PC-9 (cell line): ENCODE measurements at regions not wholly inside any gene's neighbourhood (a gene's known extent, or its start where the extent isn't known, plus 50 kb on each side); places are given as distances from the start of the nearest gene placed in this dataset.

Experiments used
- EZH2 ChIP-seq: fragments of 200-600 bp; sonication (generic); IDR thresholded peaks from 2 replicates; pipeline ENCODE4 v1.8.0; 2017; ENCODE audit warnings: antibody characterized with exemption, low read depth
- TF ChIP-seq, protein P1 (sequence below): fragments of 200-600 bp; sonication (generic); conservative IDR thresholded peaks from 2 replicates; pipeline ENCODE4 v1.6.1; 2017; ENCODE audit warnings: mixed run types, antibody characterized with exemption, mild to moderate bottlenecking, moderate library complexity

DNA sequence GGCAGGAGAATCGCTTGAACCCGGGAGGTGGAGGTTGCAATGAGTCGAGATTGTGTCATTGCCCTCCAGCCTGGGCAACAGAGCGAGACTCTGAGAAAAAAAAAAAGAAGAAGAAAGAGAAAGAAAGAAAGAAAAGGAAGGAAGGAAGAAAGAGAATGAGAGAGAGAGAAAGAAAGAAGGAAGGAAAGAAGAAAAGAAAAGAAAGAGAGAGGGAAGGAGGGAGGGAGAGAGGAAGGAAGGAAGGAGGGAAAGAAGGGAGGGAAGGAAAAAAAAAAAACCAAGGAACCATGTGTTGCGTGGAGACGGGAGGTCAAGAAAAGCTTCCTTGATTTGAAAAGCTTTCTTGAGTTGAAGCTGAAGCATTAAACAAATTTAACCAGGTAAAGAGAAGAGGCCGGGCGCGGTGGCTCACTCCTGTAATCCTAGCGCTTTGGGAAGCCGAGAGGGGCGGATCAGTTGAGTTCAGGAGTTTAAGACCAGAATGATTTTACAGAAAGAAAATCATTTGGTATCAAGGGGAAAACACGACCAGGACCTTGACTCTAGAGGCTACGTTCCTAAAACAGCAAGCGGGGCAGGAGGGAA, 90.5 kb upstream of the PRSS16 start:
- TF ChIP-seq EZH2: no peak
- TF ChIP-seq, protein P1, sequence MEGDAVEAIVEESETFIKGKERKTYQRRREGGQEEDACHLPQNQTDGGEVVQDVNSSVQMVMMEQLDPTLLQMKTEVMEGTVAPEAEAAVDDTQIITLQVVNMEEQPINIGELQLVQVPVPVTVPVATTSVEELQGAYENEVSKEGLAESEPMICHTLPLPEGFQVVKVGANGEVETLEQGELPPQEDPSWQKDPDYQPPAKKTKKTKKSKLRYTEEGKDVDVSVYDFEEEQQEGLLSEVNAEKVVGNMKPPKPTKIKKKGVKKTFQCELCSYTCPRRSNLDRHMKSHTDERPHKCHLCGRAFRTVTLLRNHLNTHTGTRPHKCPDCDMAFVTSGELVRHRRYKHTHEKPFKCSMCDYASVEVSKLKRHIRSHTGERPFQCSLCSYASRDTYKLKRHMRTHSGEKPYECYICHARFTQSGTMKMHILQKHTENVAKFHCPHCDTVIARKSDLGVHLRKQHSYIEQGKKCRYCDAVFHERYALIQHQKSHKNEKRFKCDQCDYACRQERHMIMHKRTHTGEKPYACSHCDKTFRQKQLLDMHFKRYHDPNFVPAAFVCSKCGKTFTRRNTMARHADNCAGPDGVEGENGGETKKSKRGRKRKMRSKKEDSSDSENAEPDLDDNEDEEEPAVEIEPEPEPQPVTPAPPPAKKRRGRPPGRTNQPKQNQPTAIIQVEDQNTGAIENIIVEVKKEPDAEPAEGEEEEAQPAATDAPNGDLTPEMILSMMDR: no peak
